Central memory CD8-positive, alpha-beta T cell (primary cell): ENCODE measurements at regions not wholly inside any gene's neighbourhood (a gene's known extent, or its start where the extent isn't known, plus 50 kb on each side); places are given as distances from the start of the nearest gene placed in this dataset.
A peak's percentile ranks its signal among the peaks of the same experiment; 100 is the strongest.

ENCODE experiments used
- ATAC-seq: fragments of 150-1000 bp; cut with Tn5 transposase; replicated peaks from 2 replicates; pipeline ENCODE4 v1.10.0; 2022; ENCODE audit warnings: mild to moderate bottlenecking, moderate FRiP score, moderate number of reproducible peaks; ENCODE audit not compliant: poor library complexity, severe bottlenecking; ENCODE audit errors: extremely low read depth
- DNase-seq, 2 donors: peaks; one replicate each; pipeline ENCODE4 v3.0.0; 2021; ENCODE audit warnings: low spot score in 2 of 2
- H3K27ac Mint-ChIP-seq: one replicate; pipeline ENCODE4 v1.8.0; 2022; ENCODE audit warnings: low read depth, mild to moderate bottlenecking, moderate library complexity, mixed read lengths
- H3K27me3 Mint-ChIP-seq: one replicate; pipeline ENCODE4 v1.8.0; 2022; ENCODE audit warnings: mixed read lengths
- H3K36me3 Mint-ChIP-seq: one replicate; pipeline ENCODE4 v1.8.0; 2022; ENCODE audit warnings: mild to moderate bottlenecking, moderate library complexity, mixed read lengths; ENCODE audit not compliant: insufficient read depth
- H3K4me1 Mint-ChIP-seq: one replicate; pipeline ENCODE4 v1.8.0; 2022; ENCODE audit warnings: mixed read lengths
- H3K4me3 Mint-ChIP-seq: one replicate; pipeline ENCODE4 v1.8.0; 2022; ENCODE audit warnings: mild to moderate bottlenecking, moderate library complexity, mixed read lengths
- H3K9me3 Mint-ChIP-seq: one replicate; pipeline ENCODE4 v1.8.0; 2022; ENCODE audit warnings: mixed read lengths

GRCh38 chr18:78783564-78783960 is 196.1 kb upstream of the SALL3 start:
- Mint-ChIP-seq H3K27ac (no peak overlapping the region), H3K27me3 (no peaks in the 10 kb centered on the region), H3K36me3 (peaks cover 1% of the 10 kb centered on the region), H3K9me3 (no peaks in the 10 kb centered on the region), H3K4me3 (no peak overlapping the region), H3K4me1 (no peaks in the 10 kb centered on the region)
- ATAC-seq = no peak
- no peak for DNase-seq

- H3K27ac Mint-ChIP-seq = no peak overlapping the region
- H3K36me3 Mint-ChIP-seq = peaks cover 1% of the 10 kb centered on the region
- ATAC-seq (no peak), DNase-seq (no peak)
- no peaks in the 10 kb centered on the region for H3K4me1 Mint-ChIP-seq
- H3K9me3 Mint-ChIP-seq = no peaks in the 10 kb centered on the region
- H3K27me3 Mint-ChIP-seq = no peaks in the 10 kb centered on the region
- H3K4me3 Mint-ChIP-seq = no peak overlapping the region
Measured at GRCh38 chr18:78784861-78785260, 194.8 kb upstream of the SALL3 start.

- Mint-ChIP-seq H3K9me3 (no peaks in the 10 kb centered on the region), H3K4me1 (no peaks in the 10 kb centered on the region), H3K27me3 (peaks cover 1% of the 10 kb centered on the region), H3K36me3 (peaks cover 1% of the 10 kb centered on the region), H3K4me3 (no peak overlapping the region), H3K27ac (no peak overlapping the region)
- DNase-seq (no peak), ATAC-seq (no peak)
Measured at GRCh38 chr18:78785706-78786105, 193.9 kb upstream of the SALL3 start.

GRCh38 chr18:78786776-78787175 is 192.8 kb upstream of the SALL3 start:
- Mint-ChIP-seq H3K4me3 (no peak overlapping the region), H3K27ac (no peak overlapping the region), H3K4me1 (no peaks in the 10 kb centered on the region), H3K9me3 (no peaks in the 10 kb centered on the region), H3K27me3 (peaks cover 11% of the 10 kb centered on the region), H3K36me3 (peaks cover 1% of the 10 kb centered on the region)
- DNase-seq (no peak), ATAC-seq (no peak)

- ATAC-seq (no peak), DNase-seq (no peak)
- H3K9me3 Mint-ChIP-seq = no peaks in the 10 kb centered on the region
- no peak overlapping the region for H3K27ac Mint-ChIP-seq
- H3K4me1 Mint-ChIP-seq = no peaks in the 10 kb centered on the region
- H3K4me3 Mint-ChIP-seq = no peak overlapping the region
- peaks cover 18% of the 10 kb centered on the region for H3K27me3 Mint-ChIP-seq
- H3K36me3 Mint-ChIP-seq = peaks cover 1% of the 10 kb centered on the region
Measured at GRCh38 chr18:78787751-78788150, 191.9 kb upstream of the SALL3 start.

GRCh38 chr18:78788161-78788560 is 191.5 kb upstream of the SALL3 start:
- H3K4me3 Mint-ChIP-seq = no peak overlapping the region
- H3K36me3 Mint-ChIP-seq = peaks cover 1% of the 10 kb centered on the region
- no peaks in the 10 kb centered on the region for H3K9me3 Mint-ChIP-seq
- no peaks in the 10 kb centered on the region for H3K4me1 Mint-ChIP-seq
- H3K27ac Mint-ChIP-seq = no peak overlapping the region
- no peak for DNase-seq
- H3K27me3 Mint-ChIP-seq = peaks cover 22% of the 10 kb centered on the region
- no peak for ATAC-seq

GRCh38 chr18:78789850-78790249 is 189.8 kb upstream of the SALL3 start:
- Mint-ChIP-seq H3K27ac (peak overlapping the region; percentile 35), H3K9me3 (no peaks in the 10 kb centered on the region), H3K4me1 (no peaks in the 10 kb centered on the region), H3K4me3 (no peak overlapping the region), H3K27me3 (peaks cover 23% of the 10 kb centered on the region), H3K36me3 (no peaks in the 10 kb centered on the region)
- no peak for ATAC-seq
- no peak for DNase-seq

- Mint-ChIP-seq H3K27ac (no peak overlapping the region), H3K9me3 (no peaks in the 10 kb centered on the region), H3K4me3 (no peak overlapping the region), H3K27me3 (peaks cover 23% of the 10 kb centered on the region), H3K4me1 (no peaks in the 10 kb centered on the region), H3K36me3 (no peaks in the 10 kb centered on the region)
- DNase-seq (no peak), ATAC-seq (no peak)
Measured at GRCh38 chr18:78790511-78790910, 189.1 kb upstream of the SALL3 start.

- Mint-ChIP-seq H3K27me3 (peaks cover 23% of the 10 kb centered on the region), H3K27ac (no peak overlapping the region), H3K4me1 (no peaks in the 10 kb centered on the region), H3K9me3 (no peaks in the 10 kb centered on the region), H3K4me3 (no peak overlapping the region), H3K36me3 (no peaks in the 10 kb centered on the region)
- ATAC-seq = no peak
- no peak for DNase-seq
Measured at GRCh38 chr18:78790960-78791359, 188.7 kb upstream of the SALL3 start.

GRCh38 chr18:78792094-78792493 is 187.5 kb upstream of the SALL3 start:
- peaks cover 23% of the 10 kb centered on the region for H3K27me3 Mint-ChIP-seq
- no peaks in the 10 kb centered on the region for H3K4me1 Mint-ChIP-seq
- no peak overlapping the region for H3K27ac Mint-ChIP-seq
- H3K36me3 Mint-ChIP-seq = no peaks in the 10 kb centered on the region
- H3K4me3 Mint-ChIP-seq = no peak overlapping the region
- no peaks in the 10 kb centered on the region for H3K9me3 Mint-ChIP-seq
- ATAC-seq (no peak), DNase-seq (no peak)

GRCh38 chr18:78792736-78793135 is 186.9 kb upstream of the SALL3 start:
- Mint-ChIP-seq H3K27ac (no peak overlapping the region), H3K36me3 (no peaks in the 10 kb centered on the region), H3K4me3 (no peak overlapping the region), H3K27me3 (peaks cover 23% of the 10 kb centered on the region), H3K4me1 (no peaks in the 10 kb centered on the region), H3K9me3 (no peaks in the 10 kb centered on the region)
- no peak for ATAC-seq
- DNase-seq = no peak

- H3K4me1 Mint-ChIP-seq = no peaks in the 10 kb centered on the region
- H3K36me3 Mint-ChIP-seq = no peaks in the 10 kb centered on the region
- H3K9me3 Mint-ChIP-seq = no peaks in the 10 kb centered on the region
- H3K27ac Mint-ChIP-seq = no peak overlapping the region
- DNase-seq (no peak), ATAC-seq (no peak)
- H3K27me3 Mint-ChIP-seq = peaks cover 23% of the 10 kb centered on the region
- H3K4me3 Mint-ChIP-seq = no peak overlapping the region
Measured at GRCh38 chr18:78793313-78794070, 186.1 kb upstream of the SALL3 start.

- no peak for DNase-seq
- Mint-ChIP-seq H3K4me1 (no peaks in the 10 kb centered on the region), H3K27me3 (peaks cover 23% of the 10 kb centered on the region), H3K9me3 (no peaks in the 10 kb centered on the region), H3K4me3 (no peak overlapping the region), H3K36me3 (no peaks in the 10 kb centered on the region), H3K27ac (no peak overlapping the region)
- ATAC-seq = no peak
Measured at GRCh38 chr18:78794071-78794430, 185.6 kb upstream of the SALL3 start.
